Coronary artery (tissue), 2 donors: ENCODE measurements at regions not wholly inside any gene's neighbourhood (a gene's known extent, or its start where the extent isn't known, plus 50 kb on each side); places are given as distances from the start of the nearest gene placed in this dataset.

ENCODE experiments used
- DNase-seq: peaks from one replicate; pipeline ENCODE4 v3.0.0-alpha.2; 2017; ENCODE audit warnings: low spot score
- H3K27ac ChIP-seq, 2 donors: fragments of 200-600 bp; sonication (generic); one replicate each; pipeline ENCODE4 v1.5.1; 2016 to 2019
- H3K4me3 ChIP-seq: fragments of 200-600 bp; sonication (generic); 2 replicates; pipeline ENCODE4 v1.5.1; 2016; ENCODE audit warnings: mild to moderate bottlenecking, moderate library complexity
- CTCF ChIP-seq: fragments of 200-600 bp; sonication (generic); IDR thresholded peaks from one replicate; pipeline ENCODE4 v1.5.1; 2019; ENCODE audit warnings: antibody characterized with exemption

GRCh38 chr2:180334514-180334913 is 327.4 kb upstream of the CWC22 start:
- Histone ChIP-seq H3K4me3 (no peak overlapping the region), H3K27ac (no peak overlapping the region)
- no peak for TF ChIP-seq CTCF
- DNase-seq: no peak

GRCh38 chr2:180328795-180329422 is 321.8 kb upstream of the CWC22 start:
- TF ChIP-seq CTCF: no peak
- DNase-seq: no peak
- no peak overlapping the region for H3K4me3 ChIP-seq
- H3K27ac ChIP-seq: no peak overlapping the region

GRCh38 chr2:180327185-180327584 is 320.1 kb upstream of the CWC22 start:
- TF ChIP-seq CTCF: no peak
- H3K27ac ChIP-seq: no peak overlapping the region
- H3K4me3 ChIP-seq: no peak overlapping the region
- no peak for DNase-seq

- H3K27ac ChIP-seq: no peak overlapping the region
- TF ChIP-seq CTCF: no peak
- no peak for DNase-seq
- H3K4me3 ChIP-seq: no peak overlapping the region
Observed at GRCh38 chr2:180325416-180326120, 318.5 kb upstream of the CWC22 start.

GRCh38 chr2:180324182-180324581 is 317.1 kb upstream of the CWC22 start:
- Histone ChIP-seq H3K27ac (no peak overlapping the region), H3K4me3 (no peak overlapping the region)
- no peak for DNase-seq
- no peak for TF ChIP-seq CTCF

GRCh38 chr2:180322781-180323180 is 315.7 kb upstream of the CWC22 start:
- DNase-seq: no peak
- Histone ChIP-seq H3K27ac (no peak overlapping the region), H3K4me3 (no peak overlapping the region)
- TF ChIP-seq CTCF: no peak
